Keratinocyte (primary cell): ENCODE measurements at regions not wholly inside any gene's neighbourhood (a gene's known extent, or its start where the extent isn't known, plus 50 kb on each side); places are given as distances from the start of the nearest gene placed in this dataset.

Source experiments
- DNase-seq: peaks from one replicate; pipeline ENCODE4 v3.0.0-alpha.2; 2011; ENCODE audit warnings: low read depth, missing footprints, low spot score
- FAIRE-seq: peaks from 2 replicates; lab custom pipeline; 2011; peaks lifted over from hg19 to GRCh38; lab: Jason Lieb, UNC
- H2AFZ ChIP-seq: 2 replicates; pipeline ENCODE4 v1.6.0; 2012; ENCODE audit warnings: low read length, control low read depth, inconsistent platforms; ENCODE audit not compliant: control insufficient read depth
- H3K27ac ChIP-seq: 2 replicates; pipeline ENCODE4 v1.5.1; 2011; ENCODE audit warnings: low read length; ENCODE audit not compliant: control insufficient read depth, insufficient read depth
- H3K27me3 ChIP-seq: 3 replicates; pipeline ENCODE4 v1.6.0; 2011; ENCODE audit warnings: low read length; ENCODE audit not compliant: control insufficient read depth, insufficient read depth; ENCODE audit errors: extremely low read depth
- H3K36me3 ChIP-seq, 2 experiments: 2 replicates in 1 of 2; 3 replicates in 1 of 2; pipeline ENCODE4 v1.5.1; 2011; ENCODE audit warnings: low read length in 2 of 2, mild to moderate bottlenecking in 1 of 2; ENCODE audit not compliant: control insufficient read depth in 2 of 2, insufficient read depth in 2 of 2; ENCODE audit errors: extremely low read depth in 1 of 2
- H3K4me1 ChIP-seq: 3 replicates; pipeline ENCODE4 v1.5.1; 2011; ENCODE audit warnings: low read length; ENCODE audit not compliant: control insufficient read depth, insufficient read depth; ENCODE audit errors: extremely low read depth
- H3K4me2 ChIP-seq: 3 replicates; pipeline ENCODE4 v1.6.0; 2011; ENCODE audit warnings: low read depth, low read length; ENCODE audit not compliant: control insufficient read depth, insufficient read depth; ENCODE audit errors: extremely low read depth
- H3K4me3 ChIP-seq, 3 experiments: fragments of 200-600 bp in 1 of 3; sonication (generic) in 1 of 3; 2 replicates in 2 of 3; 3 replicates in 1 of 3; pipeline ENCODE4 v1.5.1; 2011 to 2016; ENCODE audit warnings: low read length in 3 of 3, mild to moderate bottlenecking in 3 of 3, control low read depth in 2 of 3, inconsistent platforms in 1 of 3, low read depth in 1 of 3, mixed read lengths in 1 of 3, mixed run types in 1 of 3, moderate library complexity in 1 of 3; ENCODE audit not compliant: control insufficient read depth in 2 of 3, insufficient read depth in 2 of 3; ENCODE audit errors: extremely low read depth in 1 of 3
- H3K79me2 ChIP-seq: 2 replicates; pipeline ENCODE4 v1.6.0; 2012; ENCODE audit warnings: low read length; ENCODE audit not compliant: control insufficient read depth, insufficient read depth
- H3K9ac ChIP-seq: 3 replicates; pipeline ENCODE4 v1.6.0; 2011; ENCODE audit warnings: low read length; ENCODE audit not compliant: control insufficient read depth, insufficient read depth; ENCODE audit errors: extremely low read depth
- H3K9me1 ChIP-seq: 3 replicates; pipeline ENCODE4 v1.6.0; 2011; ENCODE audit warnings: low read length; ENCODE audit not compliant: control insufficient read depth, insufficient read depth; ENCODE audit errors: extremely low read depth
- H3K9me3 ChIP-seq: 2 replicates; pipeline ENCODE4 v1.5.1; 2012; ENCODE audit warnings: low read depth, low read length; ENCODE audit not compliant: control insufficient read depth
- H4K20me1 ChIP-seq: 3 replicates; pipeline ENCODE4 v1.6.0; 2011; ENCODE audit warnings: low read length; ENCODE audit not compliant: control insufficient read depth, insufficient read depth; ENCODE audit errors: extremely low read depth
- CTCF ChIP-seq, 3 experiments: IDR thresholded peaks in 1 of 3; conservative IDR thresholded peaks in 1 of 3; optimal IDR thresholded peaks in 1 of 3; 2 replicates in 2 of 3; 3 replicates in 1 of 3; pipeline versions ENCODE3 to v1.5.1; 2011; ENCODE audit warnings: low read length in 3 of 3, mild to moderate bottlenecking in 3 of 3, moderate library complexity in 2 of 3, control low read depth in 1 of 3, inconsistent platforms in 1 of 3; ENCODE audit not compliant: insufficient read depth in 2 of 3; ENCODE audit errors: extremely low read depth in 1 of 3
- EZH2 ChIP-seq: IDR thresholded peaks from one replicate; pipeline ENCODE4 v1.6.1; 2012; ENCODE audit warnings: inconsistent platforms, mild to moderate bottlenecking, low read length, moderate library complexity
- dilution Hi-C: fragments of 300-500 bp; cut with MboI; formaldehyde crosslinking; loops from one replicate; pipeline ENCODE4 v1.7.0; 2020; ENCODE audit warnings: low sequenced_read_pairs; ENCODE audit not compliant: extremely low pct_ligation_motif_present

- no peaks in the 10 kb centered on the region for H4K20me1 ChIP-seq
- no peak overlapping the region for H3K9ac ChIP-seq
- H3K36me3 ChIP-seq, result no peaks in the 10 kb centered on the region
- DNase-seq (no peak), FAIRE-seq (no peak)
- H3K4me3 ChIP-seq, result no peak overlapping the region
- dilution Hi-C loops, result no loop called here
- H3K79me2 ChIP-seq, result no peaks in the 10 kb centered on the region
- no peak overlapping the region for H3K4me2 ChIP-seq
- H3K27ac ChIP-seq, result no peak overlapping the region
- TF ChIP-seq EZH2 (no peak), CTCF (optimal IDR thresholded peaks at IDR 0.05 in 1 of 3, IDR thresholded peaks at IDR 0.05 in 1 of 3, conservative IDR thresholded peaks at IDR 0.05 in 1 of 3; ENCODE audit: extremely low read depth in 1 of 3, insufficient read depth in 2 of 3, low read length in 3 of 3) (no peak)
- no peaks in the 10 kb centered on the region for H3K27me3 ChIP-seq
- H3K4me1 ChIP-seq, result no peaks in the 10 kb centered on the region
- H3K9me3 ChIP-seq, result no peaks in the 10 kb centered on the region
- no peaks in the 10 kb centered on the region for H3K9me1 ChIP-seq
- H2AFZ ChIP-seq, result no peak overlapping the region
Observed at GRCh38 chr4:18213576-18214198, 192.1 kb upstream of the LCORL start.

GRCh38 chr4:18209448-18209847 is 187.9 kb upstream of the LCORL start:
- Histone ChIP-seq H3K79me2 (no peaks in the 10 kb centered on the region), H3K4me3 (no peak overlapping the region), H3K4me2 (no peak overlapping the region), H4K20me1 (no peaks in the 10 kb centered on the region), H3K4me1 (no peaks in the 10 kb centered on the region), H3K27ac (no peak overlapping the region), H3K36me3 (no peaks in the 10 kb centered on the region), H3K9ac (no peak overlapping the region), H3K27me3 (no peaks in the 10 kb centered on the region), H3K9me1 (no peaks in the 10 kb centered on the region), H2AFZ (no peak overlapping the region), H3K9me3 (no peaks in the 10 kb centered on the region)
- DNase-seq (no peak), FAIRE-seq (no peak)
- dilution Hi-C loops, result no loop called here
- TF ChIP-seq CTCF (optimal IDR thresholded peaks at IDR 0.05 in 1 of 3, IDR thresholded peaks at IDR 0.05 in 1 of 3, conservative IDR thresholded peaks at IDR 0.05 in 1 of 3; ENCODE audit: extremely low read depth in 1 of 3, insufficient read depth in 2 of 3, low read length in 3 of 3), result no peak
- TF ChIP-seq EZH2, result no peak
